H1 (cell line): ENCODE measurements at regions not wholly inside any gene's neighbourhood (a gene's known extent, or its start where the extent isn't known, plus 50 kb on each side); places are given as distances from the start of the nearest gene placed in this dataset.

Source experiments
- CTCF ChIA-PET: fragments of 300-600 bp; sonication (Branson Sonifier 250); formaldehyde crosslinking; loops from one replicate; lab custom pipeline; 2021; ENCODE audit not compliant: partially characterized antibody; lab: Charles Lee
- POLR2A ChIA-PET: fragments of 300-600 bp; sonication (Branson Sonifier 250); formaldehyde crosslinking; loops from one replicate; lab custom pipeline; 2021; ENCODE audit warnings: inconsistent platforms; ENCODE audit not compliant: partially characterized antibody; lab: Charles Lee
- DNase-seq, 2 experiments: peaks; one replicate each; pipeline versions ENCODE4 v3.0.0 to v3.0.0-alpha.2; 2010 to 2022; ENCODE audit warnings: low spot score in 2 of 2, low read depth in 1 of 2, mixed read lengths in 1 of 2
- FAIRE-seq: peaks from 2 replicates; lab custom pipeline; 2011; peaks lifted over from hg19 to GRCh38; lab: Jason Lieb, UNC
- H2AFZ ChIP-seq: 2 replicates; pipeline ENCODE4 v1.8.1; 2012; ENCODE audit warnings: low read length, inconsistent platforms
- H2AK5ac ChIP-seq: 2 replicates; pipeline ENCODE4 v1.6.1; 2013; ENCODE audit warnings: low read depth, low read length
- H2BK120ac ChIP-seq: replicated peaks from 2 replicates; pipeline ENCODE3; 2013; ENCODE audit warnings: low read depth, low read length, inconsistent platforms
- H2BK12ac ChIP-seq: 2 replicates; pipeline ENCODE4 v1.6.1; 2013; ENCODE audit warnings: low read depth, low read length
- H2BK15ac ChIP-seq: 2 replicates; pipeline ENCODE4 v1.6.1; 2013; ENCODE audit warnings: low read length
- H2BK20ac ChIP-seq: 2 replicates; pipeline ENCODE4 v1.6.1; 2013; ENCODE audit warnings: low read length
- H2BK5ac ChIP-seq: 2 replicates; pipeline ENCODE4 v1.6.1; 2013; ENCODE audit warnings: low read depth, low read length
- H3K14ac ChIP-seq: 2 replicates; pipeline ENCODE4 v1.6.1; 2013; ENCODE audit warnings: inconsistent platforms; ENCODE audit not compliant: insufficient read length
- H3K18ac ChIP-seq: 2 replicates; pipeline ENCODE4 v1.6.1; 2013; ENCODE audit warnings: low read length; ENCODE audit errors: extremely low read depth
- H3K23ac ChIP-seq: 2 replicates; pipeline ENCODE4 v1.6.1; 2013; ENCODE audit warnings: inconsistent platforms; ENCODE audit not compliant: insufficient read length
- H3K23me2 ChIP-seq: 2 replicates; pipeline ENCODE4 v1.6.1; 2013; ENCODE audit warnings: low read depth, low read length
- H3K27ac ChIP-seq: 2 replicates; pipeline ENCODE4 v1.6.1; 2011; ENCODE audit warnings: low read depth, low read length, inconsistent platforms
- H3K27me3 ChIP-seq, 4 experiments: replicated peaks in 1 of 4; 1 replicate in 1 of 4; 2 replicates in 3 of 4; pipeline versions ENCODE4 v1.6.1 to v1.8.1; 2011 to 2013; ENCODE audit warnings: low read length in 3 of 4, mild to moderate bottlenecking in 3 of 4, inconsistent platforms in 2 of 4, mixed read lengths in 2 of 4, moderate library complexity in 1 of 4; ENCODE audit not compliant: control insufficient read depth in 3 of 4, insufficient read depth in 3 of 4; ENCODE audit errors: extremely low read depth in 1 of 4
- H3K36me3 ChIP-seq, 4 experiments: 2 replicates each; pipeline versions ENCODE4 v1.6.1 to v1.8.1; 2011 to 2013; ENCODE audit warnings: mild to moderate bottlenecking in 4 of 4, low read length in 3 of 4, moderate library complexity in 2 of 4, control low read depth in 1 of 4, inconsistent platforms in 1 of 4; ENCODE audit not compliant: insufficient read depth in 4 of 4, control insufficient read depth in 2 of 4
- H3K4ac ChIP-seq: replicated peaks from 2 replicates; pipeline ENCODE3; 2013; ENCODE audit warnings: low read length, low read depth, mixed read lengths, inconsistent platforms; ENCODE audit not compliant: insufficient read length
- H3K4me1 ChIP-seq, 4 experiments: replicated peaks in 1 of 4; 1 replicate in 1 of 4; 2 replicates in 3 of 4; pipeline versions ENCODE4 v1.6.1 to v1.8.1; 2011 to 2013; ENCODE audit warnings: low read length in 3 of 4, inconsistent platforms in 2 of 4, mixed read lengths in 1 of 4; ENCODE audit not compliant: insufficient read depth in 4 of 4, control insufficient read depth in 3 of 4
- H3K4me2 ChIP-seq, 2 experiments: 2 replicates each; pipeline versions ENCODE4 v1.6.1 to v1.8.1; 2011 to 2013; ENCODE audit warnings: low read depth in 2 of 2, low read length in 2 of 2, control low read depth in 1 of 2, inconsistent platforms in 1 of 2, mild to moderate bottlenecking in 1 of 2; ENCODE audit not compliant: insufficient read depth in 1 of 2
- H3K4me3 ChIP-seq, 4 experiments: fragments of 200-600, 300-600 bp in 1 of 4; sonication (generic), shearing (Covaris generic), sonication (Bioruptor Twin) in 1 of 4; 2 replicates each; pipeline versions ENCODE4 v1.5.1 to v1.8.1; 2011 to 2016; ENCODE audit warnings: low read length in 4 of 4, low read depth in 3 of 4, control low read depth in 2 of 4, inconsistent platforms in 2 of 4, mild to moderate bottlenecking in 2 of 4, mixed read lengths in 1 of 4, moderate library complexity in 1 of 4; ENCODE audit not compliant: insufficient read depth in 2 of 4; ENCODE audit errors: extremely low read depth in 1 of 4
- H3K56ac ChIP-seq: replicated peaks from 2 replicates; pipeline ENCODE3; 2013; ENCODE audit warnings: low read depth, mild to moderate bottlenecking, mixed read lengths, low read length, inconsistent platforms; ENCODE audit not compliant: insufficient read length
- H3K79me1 ChIP-seq: 2 replicates; pipeline ENCODE4 v1.6.1; 2013; ENCODE audit warnings: low read depth, low read length, control low read depth
- H3K79me2 ChIP-seq, 2 experiments: 2 replicates each; pipeline versions ENCODE4 v1.6.1 to v1.8.1; 2012 to 2013; ENCODE audit warnings: low read length in 2 of 2, mild to moderate bottlenecking in 2 of 2, inconsistent platforms in 1 of 2; ENCODE audit not compliant: insufficient read depth in 2 of 2, control insufficient read depth in 1 of 2
- H3K9ac ChIP-seq, 4 experiments: replicated peaks in 1 of 4; 1 replicate in 1 of 4; 2 replicates in 3 of 4; pipeline versions ENCODE4 v1.6.1 to v1.8.1; 2011 to 2013; ENCODE audit warnings: low read depth in 3 of 4, low read length in 3 of 4, control low read depth in 2 of 4, mild to moderate bottlenecking in 2 of 4, moderate library complexity in 2 of 4, inconsistent platforms in 1 of 4; ENCODE audit errors: extremely low read depth in 1 of 4
- H3K9me3 ChIP-seq, 2 experiments: 2 replicates each; pipeline versions ENCODE4 v1.6.1 to v1.8.1; 2012 to 2013; ENCODE audit warnings: mild to moderate bottlenecking in 2 of 2, moderate library complexity in 2 of 2, control low read depth in 1 of 2, inconsistent platforms in 1 of 2, low read depth in 1 of 2, low read length in 1 of 2, mixed read lengths in 1 of 2; ENCODE audit not compliant: insufficient read depth in 2 of 2
- H4K20me1 ChIP-seq, 2 experiments: replicated peaks in 1 of 2; 2 replicates each; pipeline versions ENCODE3 to v1.8.1; 2011 to 2013; ENCODE audit warnings: inconsistent platforms in 2 of 2, low read length in 2 of 2, mild to moderate bottlenecking in 1 of 2; ENCODE audit not compliant: insufficient read depth in 2 of 2, control insufficient read depth in 1 of 2
- H4K5ac ChIP-seq: 2 replicates; pipeline ENCODE4 v1.6.1; 2013; ENCODE audit warnings: low read length, low read depth, mixed read lengths, inconsistent platforms; ENCODE audit not compliant: insufficient read length
- H4K8ac ChIP-seq: 2 replicates; pipeline ENCODE4 v1.8.0; 2013; ENCODE audit warnings: mild to moderate bottlenecking, moderate library complexity, low read length, inconsistent platforms; ENCODE audit not compliant: insufficient read depth; ENCODE audit errors: extremely low read depth
- H4K91ac ChIP-seq: replicated peaks from 2 replicates; pipeline ENCODE3; 2013; ENCODE audit warnings: low read length, mixed read lengths, inconsistent platforms; ENCODE audit not compliant: insufficient read length
- CHD1 ChIP-seq: IDR thresholded peaks from 2 replicates; pipeline ENCODE4 v1.6.1; 2012; ENCODE audit warnings: low read depth, low read length, improper control_type of control experiment
- POU5F1 ChIP-seq: IDR thresholded peaks from 2 replicates; pipeline ENCODE4 v1.6.1; 2011; ENCODE audit warnings: low read depth, mild to moderate bottlenecking, low read length, moderate library complexity
- RBBP5 ChIP-seq: IDR thresholded peaks from 2 replicates; pipeline ENCODE4 v1.7.1; 2012; ENCODE audit warnings: low read depth, mild to moderate bottlenecking, inconsistent platforms, low read length, moderate library complexity, borderline replicate concordance
- SUZ12 ChIP-seq: fragments of 200-600 bp; sonication (generic); IDR thresholded peaks from 2 replicates; pipeline ENCODE4 v1.6.1; 2012; ENCODE audit warnings: mild to moderate bottlenecking, inconsistent platforms, low read length, moderate library complexity, mixed read lengths
- TBP ChIP-seq: IDR thresholded peaks from 2 replicates; pipeline ENCODE4 v1.6.1; 2011; ENCODE audit warnings: low read depth, low read length, improper control_type of control experiment
- TCF12 ChIP-seq: IDR thresholded peaks from 2 replicates; pipeline ENCODE4 v1.6.1; 2011; ENCODE audit warnings: low read depth, mild to moderate bottlenecking, low read length
- WGBS, 2 experiments: shearing (Covaris generic) in 1 of 2; methylation state at CpG; one replicate each; pipeline versions ENCODE4 v1.1.6 to v1.1.7; 2013 to 2015; ENCODE audit warnings: low lambda C conversion rate in 2 of 2, mixed read lengths in 2 of 2, inconsistent platforms in 1 of 2, low coverage in 1 of 2, missing lambda C conversion rate in 1 of 2; ENCODE audit not compliant: insufficient replicate concordance in 2 of 2, insufficient coverage in 1 of 2, insufficient read length in 1 of 2; ENCODE audit errors: extremely low coverage in 1 of 2, missing lambda C conversion rate in 1 of 2; 5-methylcytosine and 5-hydroxymethylcytosine counted together

DNA sequence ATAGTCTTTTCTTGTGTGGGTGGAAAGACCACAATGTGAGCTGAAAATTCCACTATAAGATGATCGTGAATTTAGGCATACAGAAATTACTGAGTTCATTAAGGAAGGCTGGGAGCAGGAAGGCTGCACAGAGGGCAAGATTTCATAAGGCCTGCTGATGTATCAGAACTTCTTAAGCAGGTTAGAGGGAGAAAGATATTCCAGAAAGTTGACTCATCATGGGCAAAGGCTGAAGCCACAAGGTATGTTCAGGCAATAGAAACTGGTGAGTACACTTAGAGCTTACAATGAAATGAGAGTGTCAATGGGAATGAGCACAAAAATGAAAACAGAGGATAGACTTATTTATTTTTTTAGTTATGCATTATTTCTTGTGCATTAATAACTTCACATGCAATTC is 618.6 kb downstream of the CBLN4 start:
- Histone ChIP-seq H3K27me3 (no peaks in the 10 kb centered on the region), H2BK5ac (no peak overlapping the region), H3K23me2 (no peaks in the 10 kb centered on the region), H4K20me1 (no peaks in the 10 kb centered on the region), H2BK120ac (no peak overlapping the region), H4K8ac (no peak overlapping the region), H4K5ac (no peak overlapping the region), H2BK12ac (no peak overlapping the region), H3K23ac (no peak overlapping the region), H3K9me3 (no peaks in the 10 kb centered on the region), H3K4me2 (no peak overlapping the region), H3K79me2 (no peaks in the 10 kb centered on the region), H4K91ac (no peak overlapping the region), H3K56ac (no peak overlapping the region)
- ChIA-PET POLR2A (no interaction called here), CTCF (interaction anchor here (0.6 kb wide), 2 partner anchors 119 to 256 kb away, joined by 3 to 4 read pairs; no protein-coding TSS in a partner anchor)
- no peak for FAIRE-seq
- TF ChIP-seq SUZ12 (no peak), POU5F1 (no peak), TCF12 (no peak), RBBP5 (no peak), CHD1 (no peak), TBP (no peak)
- TF ChIP-seq, all 59 proteins: peak for 0
- DNase-seq: no peak
- Histone ChIP-seq H2BK15ac (no peak overlapping the region), H3K27ac (no peak overlapping the region), H3K36me3 (no peaks in the 10 kb centered on the region), H3K79me1 (no peaks in the 10 kb centered on the region), H2BK20ac (no peak overlapping the region), H3K4me3 (no peak overlapping the region), H3K4ac (no peak overlapping the region), H3K14ac (no peak overlapping the region), H3K4me1 (no peaks in the 10 kb centered on the region), H2AK5ac (no peak overlapping the region), H3K18ac (no peak overlapping the region), H3K9ac (no peak overlapping the region), H2AFZ (no peak overlapping the region)
- WGBS, 2 experiments: 100% methylated on average over 1 of the region's 1 CpG; no CpG with 5 or more reads in 1 of the 2 experiments
